IPS DF 4.7 (cell line): ENCODE measurements at regions not wholly inside any gene's neighbourhood (a gene's known extent, or its start where the extent isn't known, plus 50 kb on each side); places are given as distances from the start of the nearest gene placed in this dataset.
"Not testable (repeated sequence)": the region's sequence is repeated elsewhere in the genome, so short reads cannot be mapped to it uniquely, and the experiment has no call there.

Source experiments
- DNase-seq: peaks from one replicate; pipeline ENCODE4 v3.0.0-alpha.2; 2013; ENCODE audit warnings: low spot score; ENCODE audit errors: extremely low read depth

DNA sequence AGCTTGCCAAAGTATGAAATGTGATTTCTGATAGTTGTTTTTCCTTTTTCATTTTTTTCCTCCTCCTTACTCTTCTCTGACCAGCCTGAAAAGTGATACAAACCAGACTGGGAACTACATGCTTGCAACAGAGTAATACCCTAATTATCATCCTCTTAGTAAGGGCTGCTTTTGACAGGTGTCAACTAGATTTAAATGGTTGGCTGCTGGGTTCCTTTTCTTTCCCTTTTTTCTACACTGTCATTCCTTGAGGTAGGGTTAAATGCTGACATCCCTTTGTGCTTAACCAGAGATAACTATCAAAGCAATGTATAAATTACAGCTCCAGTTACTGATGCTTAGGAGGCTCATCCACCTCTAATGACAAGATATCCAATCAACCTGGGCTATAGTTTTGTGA, 598.8 kb downstream of the TTLL7 start:
- DNase-seq = not testable (repeated sequence)

DNA sequence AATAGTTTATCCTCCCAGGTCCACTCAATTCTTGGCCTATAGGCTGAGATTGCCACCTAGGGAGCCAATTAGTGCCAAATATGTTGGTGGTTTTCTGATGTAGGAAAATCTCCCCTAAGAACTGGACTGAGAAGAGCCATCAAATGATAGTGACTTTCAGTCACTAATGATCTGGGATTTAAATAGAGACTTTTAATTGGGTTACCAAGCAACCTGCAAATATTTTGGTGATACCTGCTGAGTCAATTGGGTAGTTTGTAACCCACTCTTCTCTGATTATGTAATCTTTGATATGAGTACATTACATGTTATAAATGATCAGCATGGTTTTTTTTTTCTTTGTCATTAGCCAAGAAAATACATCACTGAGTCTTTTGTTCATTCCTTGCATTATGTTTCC, 600.8 kb downstream of the TTLL7 start:
- DNase-seq = not testable (repeated sequence)

DNA sequence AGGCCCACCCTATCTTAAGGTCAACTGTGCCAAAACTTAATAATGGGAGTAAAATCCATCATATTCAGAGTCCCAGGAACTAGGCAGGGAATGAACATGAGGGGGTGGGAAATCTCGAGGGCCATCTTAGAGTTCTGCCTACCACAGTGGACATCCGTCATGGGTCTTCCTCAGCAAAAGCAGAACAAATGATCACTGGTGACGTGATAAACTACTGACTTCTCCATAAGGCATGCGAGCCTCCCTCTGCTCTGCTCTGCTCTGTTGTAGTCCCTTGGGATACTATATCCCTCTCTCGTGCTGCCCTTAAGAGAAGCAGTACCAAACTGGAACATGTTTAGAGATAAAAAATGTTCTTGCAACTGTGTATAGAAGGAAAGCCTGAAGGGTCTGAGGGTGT, 603.8 kb downstream of the TTLL7 start:
- DNase-seq = not testable (repeated sequence)

DNA sequence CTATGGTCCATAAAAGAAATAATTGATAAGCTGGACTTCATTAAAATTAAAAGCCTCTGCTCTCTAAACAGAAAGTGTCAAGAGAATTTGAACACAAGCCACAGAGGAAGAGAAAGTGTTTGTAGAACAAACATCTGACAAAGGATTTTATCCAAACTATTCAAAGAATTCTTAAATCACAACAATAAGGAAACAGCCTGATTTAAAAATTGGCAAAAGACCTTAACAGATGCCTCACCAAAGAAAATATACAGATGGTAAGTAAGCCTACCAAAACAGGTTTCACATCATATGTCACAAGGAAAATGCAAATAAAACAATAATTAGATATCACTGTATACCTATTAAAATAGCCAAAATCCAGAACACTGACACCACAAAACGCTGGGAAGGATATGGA, 612.0 kb downstream of the TTLL7 start:
- DNase-seq = not testable (repeated sequence)

DNA sequence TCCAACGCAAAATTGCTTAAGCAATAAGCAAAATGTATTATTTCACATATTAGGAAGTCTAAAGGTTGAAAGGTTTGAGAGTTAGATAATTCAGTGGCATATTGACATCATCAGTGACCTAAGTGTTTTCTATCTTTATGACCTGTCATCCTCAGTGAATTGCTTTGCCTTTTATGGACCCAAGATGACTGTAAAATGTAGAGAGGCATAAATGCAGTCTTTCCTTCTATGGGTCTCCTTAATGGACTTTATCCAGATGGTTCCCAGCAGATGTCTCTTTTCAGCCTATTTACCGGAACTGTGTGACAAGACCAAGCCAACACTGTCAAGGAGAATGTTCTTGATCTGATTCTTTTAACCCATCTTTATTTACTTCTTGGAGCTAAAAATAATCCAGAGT, 615.8 kb downstream of the TTLL7 start:
- DNase-seq = not testable (repeated sequence)

DNA sequence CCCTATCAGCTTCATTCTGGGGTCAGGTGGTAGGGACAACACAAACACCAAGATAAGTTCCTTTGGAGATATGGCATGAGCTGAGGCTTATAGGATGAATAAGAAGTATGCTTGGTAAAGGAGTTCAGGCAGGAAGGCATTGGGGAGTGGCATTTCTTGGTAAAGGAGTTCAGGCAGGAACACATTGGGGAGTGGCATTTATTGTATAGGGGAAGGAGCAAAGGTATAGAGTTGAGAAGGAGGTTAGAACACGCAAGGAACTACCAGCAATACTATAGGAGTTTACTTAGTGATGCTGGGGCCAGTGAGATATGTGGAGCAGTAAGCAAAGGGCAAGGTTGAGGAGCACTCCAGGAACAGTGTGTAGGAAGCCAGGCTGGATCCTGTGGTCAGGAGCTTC, 625.9 kb downstream of the TTLL7 start:
- not testable (repeated sequence) for DNase-seq

DNA sequence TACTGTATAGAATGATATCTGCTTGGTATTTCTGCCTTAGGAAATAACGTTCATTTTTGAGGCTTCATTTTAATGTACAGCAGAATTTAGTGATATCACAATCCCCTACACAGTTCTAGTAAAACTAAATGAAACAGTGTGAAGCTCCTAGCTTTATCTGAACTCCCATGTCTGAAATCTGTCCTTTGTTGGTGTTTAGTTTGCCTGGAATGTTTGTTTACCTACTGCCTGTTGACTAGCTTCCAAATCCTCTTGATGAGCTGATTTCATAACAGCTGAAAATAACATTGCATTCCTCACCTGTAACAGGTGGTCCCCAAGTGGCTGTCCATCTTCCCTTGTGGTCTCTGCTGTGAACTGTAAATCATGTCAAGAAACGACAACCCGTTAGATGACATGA, 629.1 kb downstream of the TTLL7 start:
- DNase-seq = not testable (repeated sequence)

DNA sequence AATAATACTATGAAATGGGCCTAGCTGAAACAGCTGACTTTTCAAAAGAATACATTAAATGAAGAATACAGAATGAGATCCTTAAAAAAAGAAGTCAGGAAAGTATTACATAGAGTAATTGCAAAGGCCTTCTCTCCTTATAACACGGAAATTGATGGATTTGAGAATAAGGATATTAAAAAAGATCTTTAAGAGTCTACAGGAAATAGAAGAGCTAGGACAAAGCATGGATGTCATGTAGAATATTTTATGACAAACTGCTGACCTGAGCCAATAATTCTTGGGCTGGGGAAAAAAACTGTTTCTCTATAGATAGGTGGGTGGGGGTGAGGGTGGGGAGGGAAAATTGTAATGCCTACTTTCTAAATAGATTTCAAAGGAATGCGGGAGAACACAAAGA, 633.6 kb downstream of the TTLL7 start:
- not testable (repeated sequence) for DNase-seq

DNA sequence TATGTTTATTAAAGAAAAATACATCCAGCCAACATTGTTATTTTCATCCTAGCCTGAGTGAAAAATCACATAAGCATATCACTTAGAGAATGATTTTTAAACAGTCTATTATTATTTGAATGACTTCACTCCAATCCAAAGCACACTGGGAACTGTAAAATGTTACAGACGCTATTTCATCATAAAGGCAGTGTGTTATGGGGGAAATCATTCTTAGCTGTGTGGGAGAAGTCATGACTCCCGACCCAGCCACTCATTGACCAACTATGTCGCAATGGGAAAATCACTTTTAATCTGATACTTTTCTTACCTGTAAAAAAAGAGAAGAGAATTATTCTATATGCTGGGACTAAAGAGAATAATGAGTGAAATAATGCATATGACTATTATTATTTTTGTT, 653.6 kb downstream of the TTLL7 start:
- not testable (repeated sequence) for DNase-seq

DNA sequence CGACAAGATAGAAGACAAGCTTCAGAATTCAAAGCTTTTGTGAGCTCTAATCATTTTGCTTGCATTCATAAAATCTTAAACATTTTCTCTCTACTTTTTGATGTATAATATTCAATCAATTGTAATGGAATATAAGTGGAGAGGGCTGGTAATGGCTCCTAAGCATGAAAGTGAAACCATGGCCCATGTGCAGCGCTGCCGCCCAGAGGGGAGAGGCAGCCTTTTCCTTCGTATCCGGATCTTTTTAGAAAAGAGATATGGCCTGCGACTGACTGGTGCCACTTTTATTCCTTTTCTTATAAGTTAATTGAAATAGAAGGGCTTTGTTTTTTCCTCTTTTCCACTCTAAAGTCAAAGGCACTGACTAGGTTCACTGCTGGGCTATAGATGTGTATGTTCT, 655.2 kb downstream of the TTLL7 start:
- DNase-seq = not testable (repeated sequence)

DNA sequence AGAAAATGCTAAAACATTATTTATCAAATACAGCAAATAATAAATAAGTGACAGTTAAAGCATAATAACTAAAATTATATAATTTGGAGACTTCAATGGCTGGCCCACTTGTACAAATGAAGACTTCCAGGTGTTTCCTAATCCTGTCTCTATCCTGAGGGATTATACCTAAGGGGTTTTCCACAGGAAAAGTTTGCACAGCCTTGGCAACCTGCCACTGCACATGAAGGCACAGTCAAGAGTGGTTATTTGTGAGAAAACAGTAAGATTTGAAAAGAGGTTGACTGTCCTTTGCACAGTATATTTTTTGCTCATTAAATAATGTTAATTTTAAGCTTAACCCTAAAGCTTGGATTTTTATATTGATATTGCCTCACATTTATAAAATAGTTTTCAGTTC, 655.9 kb downstream of the TTLL7 start:
- not testable (repeated sequence) for DNase-seq

DNA sequence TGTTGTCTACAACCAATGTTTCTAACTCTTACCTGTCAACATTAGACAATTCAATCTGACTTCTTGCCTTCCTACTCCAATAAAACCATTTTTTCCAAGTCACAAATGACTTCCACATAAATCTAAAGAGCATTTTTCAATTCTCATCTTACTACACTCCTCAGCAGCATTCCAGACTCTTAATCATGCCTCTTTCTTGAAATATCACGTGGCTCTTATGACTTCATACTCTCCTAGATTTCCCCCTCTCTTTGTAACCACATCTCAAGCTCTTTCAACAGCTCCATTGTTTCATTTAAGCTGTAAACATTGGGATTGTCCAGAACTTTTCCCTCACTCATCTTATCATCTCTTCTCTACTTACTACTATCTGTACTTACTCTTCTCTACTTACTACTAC, 666.6 kb downstream of the TTLL7 start:
- DNase-seq = not testable (repeated sequence)

DNA sequence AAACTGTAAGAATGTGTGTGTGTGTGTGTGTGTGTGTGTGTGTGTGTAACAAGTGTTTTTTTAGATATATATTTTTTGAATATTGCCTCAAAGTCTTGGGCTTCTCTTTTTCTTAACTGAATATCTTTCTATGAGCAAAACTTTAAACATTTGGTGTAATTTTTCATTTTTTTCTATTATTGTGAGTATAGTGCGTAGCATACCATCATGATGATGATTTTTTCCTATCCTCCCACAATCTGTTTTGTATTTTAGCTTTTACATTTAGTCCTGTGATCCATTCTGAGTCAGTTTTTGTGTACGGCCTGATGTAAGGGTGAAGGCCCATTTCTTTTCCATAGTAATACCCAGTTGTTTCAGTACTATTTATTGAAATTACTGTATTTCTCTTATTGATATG, 680.6 kb downstream of the TTLL7 start:
- no peak for DNase-seq

DNA sequence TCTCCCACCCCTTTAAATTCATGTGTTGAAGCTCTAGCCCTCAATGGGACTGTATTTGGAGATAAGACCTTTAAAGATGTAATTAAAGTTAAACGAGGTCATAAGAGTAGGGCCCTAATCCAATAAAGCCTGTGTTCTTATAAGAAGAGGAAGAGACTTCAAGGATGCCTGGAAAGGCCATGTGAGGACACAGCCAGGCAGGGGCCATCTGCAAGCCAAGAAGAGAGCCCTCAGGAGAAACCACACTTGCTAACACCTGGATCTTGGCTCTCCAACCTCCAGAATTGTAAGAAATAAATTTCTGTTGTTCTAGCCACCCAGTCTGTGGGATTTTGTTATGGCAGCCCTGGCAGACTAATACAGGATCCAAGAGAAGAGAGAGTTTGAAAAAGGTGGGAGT, 683.5 kb downstream of the TTLL7 start:
- not testable (repeated sequence) for DNase-seq

DNA sequence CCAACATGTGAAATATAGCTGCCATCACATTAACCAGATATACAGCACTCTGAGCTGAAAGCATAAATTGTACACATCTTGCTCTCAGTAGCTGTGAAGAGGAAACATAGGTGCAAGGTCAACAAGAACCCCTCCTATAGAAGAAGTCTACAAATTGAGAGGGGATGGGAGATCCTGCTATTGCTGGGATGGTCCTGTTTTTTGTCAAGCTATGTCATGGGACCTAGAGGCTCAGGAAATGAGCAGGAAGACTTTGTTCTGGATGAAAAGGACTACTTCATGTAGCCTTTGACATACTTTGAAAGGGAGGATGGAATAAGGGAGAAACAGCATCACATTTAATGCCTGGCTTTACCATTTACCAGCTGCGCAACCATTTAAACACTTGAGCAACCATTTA, 688.8 kb downstream of the TTLL7 start:
- not testable (repeated sequence) for DNase-seq

DNA sequence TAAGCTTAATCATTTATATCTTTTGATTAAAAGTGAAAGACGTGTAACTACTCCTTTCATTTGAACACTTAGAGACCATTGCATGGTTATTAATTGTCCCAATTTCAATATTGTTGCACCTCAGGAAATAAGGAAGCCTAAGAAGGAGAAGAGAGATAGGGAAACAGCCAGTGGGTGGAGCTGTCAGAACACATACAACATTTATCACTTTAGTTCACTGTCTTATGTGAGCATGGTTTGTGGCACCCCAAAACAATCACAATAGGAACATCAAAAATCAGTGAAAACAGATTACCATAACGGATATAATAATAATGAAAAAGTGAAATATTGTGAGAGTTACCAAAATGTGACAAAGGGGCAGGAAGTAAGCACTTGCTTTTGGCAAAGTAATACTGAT, 689.9 kb downstream of the TTLL7 start:
- DNase-seq = not testable (repeated sequence)

DNA sequence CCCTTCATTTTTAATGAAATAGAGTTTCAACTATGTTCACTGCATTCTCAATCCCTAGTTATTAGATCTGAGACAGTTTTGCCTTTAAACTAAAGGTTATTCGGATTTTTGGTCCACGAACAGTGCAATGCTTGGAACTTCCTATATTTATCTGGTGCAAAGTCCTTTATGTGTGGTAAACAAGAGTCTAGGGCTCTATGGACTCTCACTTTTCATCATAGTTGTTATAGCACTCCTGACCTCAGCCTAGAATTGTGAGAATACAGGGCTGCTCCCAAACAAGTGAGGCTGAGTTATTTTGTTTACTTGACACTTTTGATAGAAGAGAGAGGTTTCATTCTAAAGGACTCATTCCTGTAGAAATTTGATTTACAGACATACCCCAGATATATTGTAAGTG, 692.1 kb downstream of the TTLL7 start:
- DNase-seq = not testable (repeated sequence)

DNA sequence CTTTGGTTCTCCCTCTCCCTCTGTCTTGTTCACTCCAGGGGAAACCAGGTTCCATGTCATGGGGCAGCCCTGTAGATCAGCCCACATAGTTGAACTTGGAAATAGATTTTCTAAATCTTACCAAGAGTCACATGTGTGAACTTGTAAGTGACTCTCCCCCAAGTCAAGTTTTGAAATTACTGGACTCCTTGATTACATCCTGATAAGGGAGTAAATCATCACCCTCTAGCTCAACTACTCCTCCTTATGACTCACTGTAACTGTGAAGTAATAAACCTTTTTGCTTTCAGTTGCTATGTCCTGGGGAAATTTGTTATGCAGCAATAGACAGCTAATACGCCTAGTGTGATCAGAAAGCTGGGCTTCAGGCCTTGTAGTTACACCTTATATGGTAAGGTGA, 703.3 kb downstream of the TTLL7 start:
- not testable (repeated sequence) for DNase-seq

DNA sequence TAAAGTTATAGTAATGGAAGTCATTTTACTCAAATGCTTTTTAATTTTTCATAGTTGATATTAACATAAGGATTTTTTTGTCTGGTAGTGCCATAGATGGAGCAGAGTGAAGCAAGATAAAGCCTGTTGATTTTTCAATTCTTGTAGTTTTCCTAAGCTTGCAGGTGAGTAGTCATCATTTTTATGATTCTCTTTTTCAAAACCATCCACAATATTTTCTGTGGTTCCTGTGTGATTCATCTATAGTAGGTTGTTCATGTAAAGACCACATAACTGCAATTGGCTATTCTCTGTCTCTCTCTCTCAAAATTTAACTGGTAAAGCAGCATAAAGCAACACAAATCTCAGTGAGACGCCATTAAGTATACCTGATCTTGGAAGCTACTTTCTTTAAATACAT, 711.5 kb downstream of the TTLL7 start:
- DNase-seq = not testable (repeated sequence)

DNA sequence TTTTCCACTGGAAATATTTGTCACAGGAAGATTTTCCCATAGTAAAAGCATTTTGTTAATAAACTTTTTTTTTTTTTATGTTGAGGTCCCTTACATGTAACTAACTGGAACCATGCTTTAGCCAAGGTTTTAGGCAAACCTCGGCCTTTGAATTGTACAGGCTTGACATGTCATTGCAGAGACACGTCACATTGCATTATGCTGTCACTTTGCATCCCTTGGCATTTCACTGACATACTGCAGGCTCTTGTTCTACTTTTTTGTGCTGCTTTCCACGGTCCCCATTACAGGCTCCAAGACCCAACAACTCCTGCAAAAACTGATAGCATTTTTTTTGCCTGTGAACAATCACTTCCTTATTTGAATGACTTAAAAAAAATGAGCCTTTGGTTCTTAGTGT, 724.3 kb downstream of the TTLL7 start:
- DNase-seq = not testable (repeated sequence)

DNA sequence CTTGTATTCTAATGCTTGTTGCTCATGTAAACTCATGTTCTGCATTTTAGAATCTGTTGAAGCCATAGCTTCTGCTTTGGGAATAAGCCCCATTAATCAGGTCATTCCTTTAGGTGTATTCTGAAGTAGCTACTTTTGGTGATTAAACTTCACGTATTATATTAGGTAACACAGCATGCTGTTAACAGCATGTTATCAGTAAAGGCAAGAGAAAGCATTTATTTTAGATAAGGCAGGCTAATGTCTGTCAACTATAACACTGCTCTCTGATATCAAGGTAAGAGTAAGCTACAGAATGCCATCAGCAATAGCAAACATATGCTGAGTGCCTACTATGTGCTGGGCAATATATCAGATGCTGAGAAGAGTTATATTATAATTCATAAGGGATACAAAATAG, 726.4 kb downstream of the TTLL7 start:
- not testable (repeated sequence) for DNase-seq

DNA sequence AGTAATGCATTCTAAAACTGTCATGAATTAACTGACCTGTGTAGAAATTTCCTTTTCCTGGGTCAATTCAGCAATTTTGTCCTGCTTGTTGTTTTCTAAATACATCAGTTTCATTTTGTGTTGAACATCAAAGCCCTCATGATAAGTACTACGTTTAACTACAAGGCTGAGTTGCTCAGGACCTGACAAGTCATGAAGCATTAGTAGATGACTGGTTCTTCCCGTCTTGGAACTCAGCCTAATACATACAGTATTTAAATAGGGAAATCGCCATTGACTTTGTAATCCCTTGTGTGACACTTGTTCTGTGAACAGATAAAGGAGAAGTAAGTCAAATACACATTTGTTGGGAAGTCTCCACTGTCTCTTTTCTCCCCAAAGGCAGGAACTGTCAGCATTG, 727.1 kb downstream of the TTLL7 start:
- DNase-seq = not testable (repeated sequence)

DNA sequence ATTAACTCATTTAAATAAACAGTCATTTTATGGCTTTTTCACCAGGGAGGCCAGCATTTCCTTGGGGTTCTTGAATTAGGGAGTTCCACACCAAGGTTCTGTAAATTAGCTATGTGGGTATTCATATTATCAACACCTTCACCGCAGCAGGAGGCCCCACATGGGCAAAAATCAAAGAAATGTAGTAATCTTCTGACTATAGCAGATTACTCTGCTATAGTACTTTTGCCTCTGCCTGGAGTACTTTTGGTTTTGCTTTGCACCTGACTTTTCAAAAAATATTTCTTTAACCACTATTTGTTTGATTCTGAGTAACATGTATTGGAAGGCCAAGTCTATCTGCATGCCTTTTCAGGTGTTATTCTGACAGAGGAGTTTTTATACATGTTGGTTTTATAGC, 728.1 kb downstream of the TTLL7 start:
- not testable (repeated sequence) for DNase-seq

DNA sequence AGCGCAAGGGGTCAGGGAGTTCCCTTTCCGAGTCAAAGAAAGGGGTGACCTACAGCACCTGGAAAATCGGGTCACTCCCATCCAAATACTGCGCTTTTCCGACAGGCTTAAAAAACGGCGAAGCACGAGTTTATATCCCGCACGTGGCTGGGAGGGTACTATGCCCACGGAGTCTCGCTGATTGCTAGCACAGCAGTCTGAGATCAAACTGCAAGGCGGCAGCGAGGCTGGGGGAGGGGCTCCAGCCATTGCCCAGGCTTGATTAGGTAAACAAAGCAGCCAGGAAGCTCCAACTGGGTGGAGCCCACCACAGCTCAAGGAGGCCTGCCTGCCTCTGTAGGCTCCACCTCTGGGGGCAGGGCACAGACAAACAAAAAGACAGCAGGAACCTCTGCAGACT, 735.1 kb downstream of the TTLL7 start:
- not testable (repeated sequence) for DNase-seq
